ENCODE measurements at regions not wholly inside any gene's neighbourhood (a gene's known extent, or its start where the extent isn't known, plus 50 kb on each side); places are given as distances from the start of the nearest gene placed in this dataset.

GRCh38 chr10:108583877-108584276, 1339.4 kb downstream of the XPNPEP1 start:
- no peak overlapping the region for H3K27ac Mint-ChIP-seq
- ChIA-PET CTCF (no interaction called here), POLR2A (no interaction called here)
- no peaks in the 10 kb centered on the region for H3K27me3 Mint-ChIP-seq
- H3K4me1 Mint-ChIP-seq, result no peaks in the 10 kb centered on the region
- H3K4me3 Mint-ChIP-seq, result no peak overlapping the region
- peaks cover 15% of the 10 kb centered on the region for H3K9me3 Mint-ChIP-seq
- no peak for DNase-seq
- no peaks in the 10 kb centered on the region for H3K36me3 Mint-ChIP-seq (ENCODE audit: low read depth)

GRCh38 chr10:108582888-108583287, 1340.4 kb downstream of the XPNPEP1 start:
- Mint-ChIP-seq H3K4me1 (no peaks in the 10 kb centered on the region), H3K27me3 (no peaks in the 10 kb centered on the region), H3K9me3 (peaks cover 5% of the 10 kb centered on the region), H3K4me3 (no peak overlapping the region), H3K27ac (no peak overlapping the region), H3K36me3 (ENCODE audit: low read depth) (no peaks in the 10 kb centered on the region)
- DNase-seq, result no peak
- CTCF ChIA-PET, result no interaction called here
- POLR2A ChIA-PET, result no interaction called here

GRCh38 chr10:108582387-108582786, 1340.9 kb downstream of the XPNPEP1 start:
- ChIA-PET POLR2A (no interaction called here), CTCF (no interaction called here)
- H3K4me3 Mint-ChIP-seq, result no peak overlapping the region

GRCh38 chr10:108578258-108578657, 1345.1 kb downstream of the XPNPEP1 start:
- Mint-ChIP-seq H3K4me3 (no peak overlapping the region), H3K9me3 (peaks cover 2% of the 10 kb centered on the region), H3K27ac (no peak overlapping the region), H3K36me3 (ENCODE audit: low read depth) (no peaks in the 10 kb centered on the region), H3K27me3 (no peaks in the 10 kb centered on the region), H3K4me1 (no peaks in the 10 kb centered on the region)
- no peak for DNase-seq
- CTCF ChIA-PET, result no interaction called here
- POLR2A ChIA-PET, result no interaction called here

More at GRCh38 chr10:108582387-108582786, 1340.9 kb downstream of the XPNPEP1 start:
- Mint-ChIP-seq H3K27me3 (no peaks in the 10 kb centered on the region), H3K4me1 (no peaks in the 10 kb centered on the region), H3K9me3 (peaks cover 2% of the 10 kb centered on the region), H3K36me3 (ENCODE audit: low read depth) (no peaks in the 10 kb centered on the region), H3K27ac (no peak overlapping the region)
- no peak for DNase-seq

GRCh38 chr10:108574233-108574632, 1349.1 kb downstream of the XPNPEP1 start:
- H3K9me3 Mint-ChIP-seq, result no peaks in the 10 kb centered on the region
- ChIA-PET CTCF (no interaction called here), POLR2A (no interaction called here)
- H3K4me1 Mint-ChIP-seq, result no peaks in the 10 kb centered on the region
- H3K27me3 Mint-ChIP-seq, result no peaks in the 10 kb centered on the region
- DNase-seq, result no peak
- no peak overlapping the region for H3K4me3 Mint-ChIP-seq
- no peak overlapping the region for H3K27ac Mint-ChIP-seq
- H3K36me3 Mint-ChIP-seq (ENCODE audit: low read depth), result no peaks in the 10 kb centered on the region

GRCh38 chr10:108568824-108569223, 1354.5 kb downstream of the XPNPEP1 start:
- no peak for DNase-seq
- H3K27ac Mint-ChIP-seq, result no peak overlapping the region
- H3K27me3 Mint-ChIP-seq, result no peaks in the 10 kb centered on the region
- H3K9me3 Mint-ChIP-seq, result peaks cover 12% of the 10 kb centered on the region
- H3K36me3 Mint-ChIP-seq (ENCODE audit: low read depth), result no peaks in the 10 kb centered on the region
- H3K4me1 Mint-ChIP-seq, result no peaks in the 10 kb centered on the region
- no peak overlapping the region for H3K4me3 Mint-ChIP-seq
- ChIA-PET CTCF (no interaction called here), POLR2A (no interaction called here)

- no peaks in the 10 kb centered on the region for H3K4me1 Mint-ChIP-seq
- H3K27me3 Mint-ChIP-seq, result no peaks in the 10 kb centered on the region
- H3K36me3 Mint-ChIP-seq (ENCODE audit: low read depth), result no peaks in the 10 kb centered on the region
- POLR2A ChIA-PET, result no interaction called here
- no peak overlapping the region for H3K27ac Mint-ChIP-seq
- DNase-seq, result no peak
- CTCF ChIA-PET, result no interaction called here
- H3K9me3 Mint-ChIP-seq, result peaks cover 12% of the 10 kb centered on the region
- no peak overlapping the region for H3K4me3 Mint-ChIP-seq
Observed at GRCh38 chr10:108567899-108568752, 1355.2 kb downstream of the XPNPEP1 start.

- ChIA-PET CTCF (no interaction called here), POLR2A (no interaction called here)
- peaks cover 15% of the 10 kb centered on the region for H3K9me3 Mint-ChIP-seq
- no peak for DNase-seq
- no peak overlapping the region for H3K27ac Mint-ChIP-seq
- H3K27me3 Mint-ChIP-seq, result no peaks in the 10 kb centered on the region
- no peaks in the 10 kb centered on the region for H3K36me3 Mint-ChIP-seq (ENCODE audit: low read depth)
- no peak overlapping the region for H3K4me3 Mint-ChIP-seq
- no peaks in the 10 kb centered on the region for H3K4me1 Mint-ChIP-seq
Observed at GRCh38 chr10:108566316-108567107, 1356.8 kb downstream of the XPNPEP1 start.

GRCh38 chr10:108562105-108562504, 1361.2 kb downstream of the XPNPEP1 start:
- POLR2A ChIA-PET, result no interaction called here
- Mint-ChIP-seq H3K36me3 (ENCODE audit: low read depth) (no peaks in the 10 kb centered on the region), H3K4me1 (no peaks in the 10 kb centered on the region), H3K4me3 (no peak overlapping the region), H3K27me3 (no peaks in the 10 kb centered on the region), H3K9me3 (peaks cover 6% of the 10 kb centered on the region), H3K27ac (no peak overlapping the region)
- CTCF ChIA-PET, result no interaction called here
- DNase-seq, result no peak

- no peaks in the 10 kb centered on the region for H3K36me3 Mint-ChIP-seq (ENCODE audit: low read depth)
- no peak overlapping the region for H3K4me3 Mint-ChIP-seq
- POLR2A ChIA-PET, result no interaction called here
- no peaks in the 10 kb centered on the region for H3K27me3 Mint-ChIP-seq
- peaks cover 6% of the 10 kb centered on the region for H3K9me3 Mint-ChIP-seq
- H3K4me1 Mint-ChIP-seq, result no peaks in the 10 kb centered on the region
- CTCF ChIA-PET, result no interaction called here
- H3K27ac Mint-ChIP-seq, result no peak overlapping the region
- no peak for DNase-seq
Observed at GRCh38 chr10:108561649-108562048, 1361.7 kb downstream of the XPNPEP1 start.

GRCh38 chr10:108560488-108560887, 1362.8 kb downstream of the XPNPEP1 start:
- Mint-ChIP-seq H3K9me3 (peaks cover 4% of the 10 kb centered on the region), H3K36me3 (ENCODE audit: low read depth) (no peaks in the 10 kb centered on the region), H3K27me3 (no peaks in the 10 kb centered on the region), H3K27ac (no peak overlapping the region), H3K4me3 (no peak overlapping the region), H3K4me1 (no peaks in the 10 kb centered on the region)
- DNase-seq, result no peak
- ChIA-PET CTCF (no interaction called here), POLR2A (no interaction called here)

GRCh38 chr10:108556186-108556585, 1367.1 kb downstream of the XPNPEP1 start:
- H3K27me3 Mint-ChIP-seq, result no peaks in the 10 kb centered on the region
- DNase-seq, result no peak
- no peak overlapping the region for H3K27ac Mint-ChIP-seq
- CTCF ChIA-PET, result no interaction called here
- H3K9me3 Mint-ChIP-seq, result no peaks in the 10 kb centered on the region
- POLR2A ChIA-PET, result no interaction called here
- no peaks in the 10 kb centered on the region for H3K36me3 Mint-ChIP-seq (ENCODE audit: low read depth)
- H3K4me3 Mint-ChIP-seq, result no peak overlapping the region
- H3K4me1 Mint-ChIP-seq, result no peaks in the 10 kb centered on the region

GRCh38 chr10:108545921-108546320, 1377.4 kb downstream of the XPNPEP1 start:
- Mint-ChIP-seq H3K4me3 (no peak overlapping the region), H3K27ac (no peak overlapping the region), H3K27me3 (no peaks in the 10 kb centered on the region), H3K36me3 (ENCODE audit: low read depth) (no peaks in the 10 kb centered on the region), H3K4me1 (no peaks in the 10 kb centered on the region), H3K9me3 (no peaks in the 10 kb centered on the region)
- ChIA-PET CTCF (no interaction called here), POLR2A (no interaction called here)
- no peak for DNase-seq
